IMR-90 (cell line): ENCODE measurements at regions not wholly inside any gene's neighbourhood (a gene's known extent, or its start where the extent isn't known, plus 50 kb on each side); places are given as distances from the start of the nearest gene placed in this dataset.

Experiments used
- ATAC-seq: fragments of 200-7000 bp; cut with Tn5 transposase; 2 replicates; pipeline ENCODE4 v1.9.1; 2020; ENCODE audit warnings: low read depth, mild to moderate bottlenecking, moderate library complexity
- BruUV-seq: library from RNA; stranded (reverse); fragments of 400-500 nt; replicated peaks from 2 replicates; lab custom pipeline; 2021; lab: Mats Ljungman, UMichigan
- CTCF ChIA-PET: fragments of 300-600 bp; formaldehyde crosslinking; extraction: SDS; loops from one replicate; lab custom pipeline; 2021; ENCODE audit warnings: antibody characterized with exemption; lab: Yijun Ruan, JAX
- POLR2A ChIA-PET: fragments of 300-600 bp; sonication (Branson Sonifier 250); formaldehyde crosslinking; loops from one replicate; lab custom pipeline; 2022; ENCODE audit warnings: antibody characterized with exemption; ENCODE audit not compliant: unreplicated experiment; lab: Charles Lee
- DNase-seq: peaks from one replicate; pipeline ENCODE4 v3.0.0; 2013
- H2AFZ ChIP-seq: replicated peaks from 2 replicates; pipeline ENCODE3; 2013; ENCODE audit warnings: low read length, mild to moderate bottlenecking; ENCODE audit not compliant: poor library complexity
- H2AK5ac ChIP-seq: 2 replicates; pipeline ENCODE4 v1.6.1; 2013; ENCODE audit warnings: low read depth, low read length, inconsistent platforms
- H2AK9ac ChIP-seq: replicated peaks from 2 replicates; pipeline ENCODE3; 2013; ENCODE audit warnings: mild to moderate bottlenecking, low read depth, low read length, moderate library complexity; ENCODE audit not compliant: poor library complexity
- H2BK120ac ChIP-seq: 2 replicates; pipeline ENCODE4 v1.6.1; 2013; ENCODE audit warnings: low read depth, low read length, inconsistent platforms
- H2BK15ac ChIP-seq: 3 replicates; pipeline ENCODE4 v1.6.1; 2013; ENCODE audit warnings: low read depth, low read length, inconsistent platforms
- H2BK20ac ChIP-seq: 2 replicates; pipeline ENCODE4 v1.6.1; 2013; ENCODE audit warnings: low read depth, mild to moderate bottlenecking, inconsistent platforms, low read length, moderate library complexity
- H2BK5ac ChIP-seq: 2 replicates; pipeline ENCODE4 v1.6.1; 2013; ENCODE audit warnings: mild to moderate bottlenecking, low read depth, low read length, inconsistent platforms; ENCODE audit not compliant: poor library complexity, severe bottlenecking
- H3K14ac ChIP-seq: replicated peaks from 2 replicates; pipeline ENCODE4 v1.6.1; 2013; ENCODE audit warnings: low read depth, low read length, inconsistent platforms
- H3K18ac ChIP-seq: 2 replicates; pipeline ENCODE4 v1.6.1; 2013; ENCODE audit warnings: low read depth, low read length, control low read depth
- H3K23ac ChIP-seq: 2 replicates; pipeline ENCODE4 v1.6.1; 2013; ENCODE audit warnings: low read depth, low read length, inconsistent platforms
- H3K27ac ChIP-seq: 2 replicates; pipeline ENCODE4 v1.5.1; 2013; ENCODE audit warnings: mild to moderate bottlenecking, control low read depth, low read length; ENCODE audit not compliant: insufficient read depth
- H3K27me3 ChIP-seq: 2 replicates; pipeline ENCODE4 v1.6.1; 2013; ENCODE audit warnings: low read length; ENCODE audit not compliant: control insufficient read depth, insufficient read depth
- H3K36me3 ChIP-seq: 2 replicates; pipeline ENCODE4 v1.6.1; 2013; ENCODE audit warnings: low read length, mixed read lengths; ENCODE audit not compliant: control insufficient read depth, insufficient read depth
- H3K4ac ChIP-seq: 2 replicates; pipeline ENCODE4 v1.6.1; 2013; ENCODE audit warnings: low read depth, low read length, inconsistent platforms
- H3K4me1 ChIP-seq: 2 replicates; pipeline ENCODE4 v1.6.1; 2013; ENCODE audit warnings: low read length, mixed read lengths; ENCODE audit not compliant: control insufficient read depth, insufficient read depth
- H3K4me2 ChIP-seq: 2 replicates; pipeline ENCODE4 v1.6.1; 2013; ENCODE audit warnings: low read depth, mild to moderate bottlenecking, control low read depth, low read length, moderate library complexity
- H3K4me3 ChIP-seq: 2 replicates; pipeline ENCODE4 v1.5.1; 2013; ENCODE audit warnings: low read depth, mild to moderate bottlenecking, control low read depth, low read length, moderate library complexity; ENCODE audit not compliant: insufficient read depth
- H3K56ac ChIP-seq: 2 replicates; pipeline ENCODE4 v1.6.1; 2013; ENCODE audit warnings: low read length, inconsistent platforms; ENCODE audit not compliant: insufficient read depth; ENCODE audit errors: extremely low read depth
- H3K79me1 ChIP-seq, 2 experiments: 2 replicates each; pipeline ENCODE4 v1.6.1; 2013; ENCODE audit warnings: low read length in 2 of 2, inconsistent platforms in 1 of 2, low read depth in 1 of 2
- H3K9ac ChIP-seq: 2 replicates; pipeline ENCODE4 v1.6.1; 2013; ENCODE audit warnings: low read depth, low read length, control low read depth
- H3K9me1 ChIP-seq: 2 replicates; pipeline ENCODE4 v1.6.1; 2013; ENCODE audit warnings: low read length, inconsistent platforms; ENCODE audit not compliant: insufficient read depth
- H3K9me3 ChIP-seq: 2 replicates; pipeline ENCODE4 v1.6.1; 2013; ENCODE audit warnings: low read length; ENCODE audit not compliant: control insufficient read depth, insufficient read depth
- H4K20me1 ChIP-seq: 2 replicates; pipeline ENCODE4 v1.6.1; 2013; ENCODE audit warnings: low read length, inconsistent platforms; ENCODE audit not compliant: insufficient read depth
- H4K5ac ChIP-seq: 2 replicates; pipeline ENCODE4 v1.6.1; 2013; ENCODE audit warnings: mild to moderate bottlenecking, low read depth, low read length, control low read depth
- H4K8ac ChIP-seq, 2 experiments: 2 replicates each; pipeline ENCODE4 v1.6.1; 2013; ENCODE audit warnings: low read depth in 2 of 2, low read length in 2 of 2, control low read depth in 1 of 2, inconsistent platforms in 1 of 2
- H4K91ac ChIP-seq: 2 replicates; pipeline ENCODE4 v1.6.1; 2013; ENCODE audit warnings: low read depth, low read length, inconsistent platforms; ENCODE audit not compliant: insufficient read depth
- BHLHE40 ChIP-seq: fragments of 150-350 bp; IDR thresholded peaks from 2 replicates; pipeline ENCODE4 v1.6.1; 2016; ENCODE audit warnings: mild to moderate bottlenecking, low read depth, low read length
- CEBPB ChIP-seq: IDR thresholded peaks from 2 replicates; pipeline ENCODE4 v1.6.1; 2012; ENCODE audit warnings: low read depth, low read length, improper control_type of control experiment
- CHD1 ChIP-seq: IDR thresholded peaks from 2 replicates; pipeline ENCODE4 v1.6.1; 2012; ENCODE audit warnings: low read depth, low read length, improper control_type of control experiment
- FOS ChIP-seq: fragments of 150-350 bp; IDR thresholded peaks from 2 replicates; pipeline ENCODE4 v1.6.1; 2016; ENCODE audit warnings: low read depth, low read length
- MAFK ChIP-seq: IDR thresholded peaks from 2 replicates; pipeline ENCODE4 v1.6.1; 2012; ENCODE audit warnings: low read depth, low read length, improper control_type of control experiment
- MAZ ChIP-seq: IDR thresholded peaks from 2 replicates; pipeline ENCODE4 v1.6.1; 2012; ENCODE audit warnings: low read depth, mild to moderate bottlenecking, low read length, improper control_type of control experiment, moderate library complexity, borderline replicate concordance
- NFE2L2 ChIP-seq: fragments of 150-350 bp; IDR thresholded peaks from 2 replicates; pipeline ENCODE4 v1.6.1; 2016; ENCODE audit warnings: low read depth, mild to moderate bottlenecking, low read length
- POLR2A ChIP-seq: IDR thresholded peaks from 2 replicates; pipeline ENCODE4 v1.6.1; 2012; ENCODE audit warnings: mild to moderate bottlenecking, low read depth, low read length
- RCOR1 ChIP-seq: IDR thresholded peaks from 2 replicates; pipeline ENCODE4 v1.6.1; 2012; ENCODE audit warnings: mild to moderate bottlenecking, low read length, improper control_type of control experiment; ENCODE audit not compliant: insufficient replicate concordance
- RFX5 ChIP-seq: IDR thresholded peaks from 2 replicates; pipeline ENCODE4 v1.8.0; 2012; ENCODE audit warnings: low read depth, mild to moderate bottlenecking, low read length, moderate library complexity
- WGBS, 2 experiments: methylation state at CpG; one replicate each; pipeline versions ENCODE4 v1.1.5 to v1.1.7; 2013; ENCODE audit warnings: missing lambda C conversion rate in 2 of 2; ENCODE audit not compliant: insufficient read length in 1 of 2; ENCODE audit errors: extremely low coverage in 2 of 2; 5-methylcytosine and 5-hydroxymethylcytosine counted together
- dilution Hi-C: fragments of 300-500 bp; cut with HindIII; formaldehyde crosslinking; loops from one replicate; pipeline ENCODE4 v1.14.3; 2018; ENCODE audit warnings: low sequenced_read_pairs; ENCODE audit not compliant: unreplicated experiment
- in situ Hi-C: fragments of 300-500 bp; cut with MboI; formaldehyde crosslinking; loops from 3 replicates; pipeline ENCODE4 v1.14.3; 2019; ENCODE audit warnings: low sequenced_read_pairs, inconsistent platforms, mixed read lengths
- intact Hi-C: fragments of 100-400 bp; cut with micrococcal nuclease; formaldehyde crosslinking; loops from 2 replicates; pipeline ENCODE4 v1.10.0; 2022
- TF ChIP-seq, protein P1 (sequence below): fragments of 150-350 bp; IDR thresholded peaks from 2 replicates; pipeline ENCODE4 v1.6.1; 2016; ENCODE audit warnings: low read depth, mild to moderate bottlenecking, low read length, moderate library complexity, borderline replicate concordance
- TF ChIP-seq, protein P2 (sequence below): fragments of 150-350 bp; IDR thresholded peaks from 2 replicates; pipeline ENCODE4 v1.6.1; 2017; ENCODE audit warnings: mild to moderate bottlenecking, antibody characterized with exemption, low read length, low read depth
- TF ChIP-seq, protein P3 (sequence below): conservative IDR thresholded peaks from 2 replicates; pipeline ENCODE4 v1.5.1; 2012; ENCODE audit warnings: mild to moderate bottlenecking, low read depth, low read length, improper control_type of control experiment

DNA sequence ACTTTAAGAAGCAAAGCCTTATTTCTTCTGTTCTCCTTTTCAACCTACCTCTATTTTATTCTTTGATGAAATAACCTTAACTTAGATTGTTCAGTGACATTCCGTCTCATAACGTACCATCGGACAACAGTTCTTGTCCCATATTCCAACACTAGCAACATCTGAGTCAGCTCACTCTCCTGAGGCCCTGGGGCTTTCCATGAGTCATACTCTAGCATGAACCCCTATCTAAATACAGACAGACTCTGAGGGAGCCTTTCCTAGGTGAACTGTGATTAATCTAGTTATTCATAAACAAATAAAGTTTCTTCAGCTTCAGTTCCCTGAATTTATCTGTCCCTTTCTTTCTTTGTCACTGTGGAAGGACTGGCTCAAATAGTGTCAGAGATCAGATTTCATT lies 168.7 kb upstream of the LYZL1 start:
- no TSS peak for BruUV-seq
- Histone ChIP-seq H3K18ac (no peak overlapping the region), H3K4me2 (peak overlapping the region; percentile 8; the same call in 1 of the 2 replicates), H4K20me1 (no peaks in the 10 kb centered on the region), H2BK20ac (no peak overlapping the region), H2AFZ (no peak overlapping the region), H3K56ac (no peak overlapping the region), H2BK120ac (no peak overlapping the region), H3K4me1 (peaks cover 7% of the 10 kb centered on the region), H3K23ac (no peak overlapping the region), H4K8ac (no peak overlapping the region), H3K9ac (no peak overlapping the region), H2BK5ac (no peak overlapping the region), H4K91ac (no peak overlapping the region), H3K9me3 (peaks cover 12% of the 10 kb centered on the region), H3K36me3 (no peaks in the 10 kb centered on the region), H3K79me1 (no peaks in the 10 kb centered on the region), H2BK15ac (no peak overlapping the region), H4K5ac (no peak overlapping the region), H2AK5ac (no peak overlapping the region), H3K27ac (no peak overlapping the region), H3K9me1 (peaks cover 2% of the 10 kb centered on the region; the same call in 1 of the 2 replicates), H3K4me3 (no peak overlapping the region), H3K27me3 (no peaks in the 10 kb centered on the region), H3K14ac (no peak overlapping the region), H3K4ac (no peak overlapping the region), H2AK9ac (no peak overlapping the region)
- ChIA-PET CTCF (interaction anchor here (0.7 to 1.3 kb wide), 6 partner anchors 11 to 184 kb away, joined by 3 to 4 read pairs (median 4); no protein-coding TSS in a partner anchor), POLR2A (no interaction called here)
- DNase-seq (peak; percentile 89), ATAC-seq (peak; percentile 94)
- in situ Hi-C loops: no loop called here
- intact Hi-C loops: no loop called here
- no CpG with 5 or more reads among the region's 3 CpGs for WGBS, 2 experiments
- dilution Hi-C loops: no loop called here
- TF ChIP-seq FOS: peak; percentile 94
- no peak for TF ChIP-seq CHD1
- TF ChIP-seq, protein P1, sequence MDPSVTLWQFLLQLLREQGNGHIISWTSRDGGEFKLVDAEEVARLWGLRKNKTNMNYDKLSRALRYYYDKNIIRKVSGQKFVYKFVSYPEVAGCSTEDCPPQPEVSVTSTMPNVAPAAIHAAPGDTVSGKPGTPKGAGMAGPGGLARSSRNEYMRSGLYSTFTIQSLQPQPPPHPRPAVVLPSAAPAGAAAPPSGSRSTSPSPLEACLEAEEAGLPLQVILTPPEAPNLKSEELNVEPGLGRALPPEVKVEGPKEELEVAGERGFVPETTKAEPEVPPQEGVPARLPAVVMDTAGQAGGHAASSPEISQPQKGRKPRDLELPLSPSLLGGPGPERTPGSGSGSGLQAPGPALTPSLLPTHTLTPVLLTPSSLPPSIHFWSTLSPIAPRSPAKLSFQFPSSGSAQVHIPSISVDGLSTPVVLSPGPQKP: no peak
- no peak for TF ChIP-seq MAZ
- TF ChIP-seq MAFK: peak; percentile 35; the same call in 1 of the 2 replicates
- TF ChIP-seq NFE2L2: no peak
- TF ChIP-seq CEBPB: no peak
- no peak for TF ChIP-seq BHLHE40
- TF ChIP-seq RFX5: no peak; the same call in 1 of the 2 replicates
- no peak for TF ChIP-seq POLR2A
- TF ChIP-seq, protein P2, sequence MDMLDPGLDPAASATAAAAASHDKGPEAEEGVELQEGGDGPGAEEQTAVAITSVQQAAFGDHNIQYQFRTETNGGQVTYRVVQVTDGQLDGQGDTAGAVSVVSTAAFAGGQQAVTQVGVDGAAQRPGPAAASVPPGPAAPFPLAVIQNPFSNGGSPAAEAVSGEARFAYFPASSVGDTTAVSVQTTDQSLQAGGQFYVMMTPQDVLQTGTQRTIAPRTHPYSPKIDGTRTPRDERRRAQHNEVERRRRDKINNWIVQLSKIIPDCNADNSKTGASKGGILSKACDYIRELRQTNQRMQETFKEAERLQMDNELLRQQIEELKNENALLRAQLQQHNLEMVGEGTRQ: no peak
- TF ChIP-seq RCOR1: no peak
- TF ChIP-seq, protein P3, sequence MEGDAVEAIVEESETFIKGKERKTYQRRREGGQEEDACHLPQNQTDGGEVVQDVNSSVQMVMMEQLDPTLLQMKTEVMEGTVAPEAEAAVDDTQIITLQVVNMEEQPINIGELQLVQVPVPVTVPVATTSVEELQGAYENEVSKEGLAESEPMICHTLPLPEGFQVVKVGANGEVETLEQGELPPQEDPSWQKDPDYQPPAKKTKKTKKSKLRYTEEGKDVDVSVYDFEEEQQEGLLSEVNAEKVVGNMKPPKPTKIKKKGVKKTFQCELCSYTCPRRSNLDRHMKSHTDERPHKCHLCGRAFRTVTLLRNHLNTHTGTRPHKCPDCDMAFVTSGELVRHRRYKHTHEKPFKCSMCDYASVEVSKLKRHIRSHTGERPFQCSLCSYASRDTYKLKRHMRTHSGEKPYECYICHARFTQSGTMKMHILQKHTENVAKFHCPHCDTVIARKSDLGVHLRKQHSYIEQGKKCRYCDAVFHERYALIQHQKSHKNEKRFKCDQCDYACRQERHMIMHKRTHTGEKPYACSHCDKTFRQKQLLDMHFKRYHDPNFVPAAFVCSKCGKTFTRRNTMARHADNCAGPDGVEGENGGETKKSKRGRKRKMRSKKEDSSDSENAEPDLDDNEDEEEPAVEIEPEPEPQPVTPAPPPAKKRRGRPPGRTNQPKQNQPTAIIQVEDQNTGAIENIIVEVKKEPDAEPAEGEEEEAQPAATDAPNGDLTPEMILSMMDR: no peak
